SK-N-SH (cell line): ENCODE measurements at regions not wholly inside any gene's neighbourhood (a gene's known extent, or its start where the extent isn't known, plus 50 kb on each side); places are given as distances from the start of the nearest gene placed in this dataset.

Experiments used
- CTCF ChIA-PET: fragments of 300-600, 350-600 bp; formaldehyde crosslinking; extraction: SDS; loops from one replicate; lab custom pipeline; 2021; lab: Yijun Ruan, JAX
- POLR2A ChIA-PET: fragments of 350-600 bp; sonication (Branson Sonifier 250); formaldehyde crosslinking; extraction: SDS; loops from one replicate; lab custom pipeline; 2020; ENCODE audit warnings: antibody characterized with exemption, inconsistent platforms; lab: Yijun Ruan, JAX
- DNase-seq: peaks from one replicate; pipeline ENCODE4 v3.0.0; 2012
- H2AFZ ChIP-seq: fragments of 200-600 bp; sonication (generic); 2 replicates; pipeline ENCODE4 v1.8.1; 2016; ENCODE audit warnings: antibody characterized with exemption, mild to moderate bottlenecking, low read depth
- H3F3A ChIP-seq: fragments of 200-600 bp; sonication (generic); replicated peaks from 2 replicates; pipeline ENCODE3; 2016; ENCODE audit warnings: antibody characterized with exemption, mild to moderate bottlenecking; ENCODE audit not compliant: insufficient read depth
- H3K27ac ChIP-seq, 2 experiments: fragments of 200-500 bp in 1 of 2; fragments of 200-600 bp in 1 of 2; sonication (Bioruptor generic) in 1 of 2; sonication (generic), shearing (Covaris generic) in 1 of 2; 2 replicates each; pipeline versions ENCODE4 v1.5.1 to v1.6.1; 2014 to 2016; ENCODE audit warnings: low read depth in 2 of 2, inconsistent platforms in 1 of 2, low read length in 1 of 2, mild to moderate bottlenecking in 1 of 2, mixed read lengths in 1 of 2
- H3K27me3 ChIP-seq: fragments of 200-600 bp; sonication (generic), shearing (Covaris generic); 2 replicates; pipeline ENCODE4 v1.6.1; 2016; ENCODE audit warnings: mixed run types; ENCODE audit not compliant: insufficient read depth
- H3K36me3 ChIP-seq, 2 experiments: fragments of 200-500 bp in 1 of 2; fragments of 200-600 bp in 1 of 2; sonication (Bioruptor generic) in 1 of 2; sonication (generic) in 1 of 2; replicated peaks in 1 of 2; 2 replicates each; pipeline versions ENCODE3 to v1.5.1; 2014 to 2016; ENCODE audit warnings: low read length in 1 of 2, mild to moderate bottlenecking in 1 of 2; ENCODE audit not compliant: insufficient read depth in 2 of 2, control insufficient read depth in 1 of 2
- H3K4me1 ChIP-seq, 2 experiments: fragments of 200-500 bp in 1 of 2; fragments of 200-600 bp in 1 of 2; sonication (Bioruptor generic) in 1 of 2; sonication (generic), shearing (Covaris generic) in 1 of 2; 2 replicates each; pipeline versions ENCODE4 v1.5.1 to v1.6.1; 2014 to 2016; ENCODE audit warnings: low read depth in 1 of 2, low read length in 1 of 2, mixed run types in 1 of 2; ENCODE audit not compliant: insufficient read depth in 2 of 2, control insufficient read depth in 1 of 2
- H3K4me2 ChIP-seq: fragments of 200-600 bp; sonication (generic), shearing (Covaris generic); 2 replicates; pipeline ENCODE4 v1.6.1; 2017; ENCODE audit warnings: mixed run types
- H3K4me3 ChIP-seq, 2 experiments: fragments of 200-500 bp in 1 of 2; fragments of 200-600 bp in 1 of 2; sonication (Bioruptor generic) in 1 of 2; sonication (generic), shearing (Covaris generic) in 1 of 2; 2 replicates each; pipeline versions ENCODE4 v1.5.1 to v1.8.1; 2014 to 2016; ENCODE audit warnings: low read depth in 2 of 2, inconsistent platforms in 1 of 2, low read length in 1 of 2, mild to moderate bottlenecking in 1 of 2, mixed read lengths in 1 of 2, moderate library complexity in 1 of 2
- H3K79me2 ChIP-seq: fragments of 200-600 bp; sonication (generic); 2 replicates; pipeline ENCODE4 v1.8.1; 2017; ENCODE audit warnings: mild to moderate bottlenecking; ENCODE audit not compliant: insufficient read depth
- H3K9ac ChIP-seq: fragments of 200-600 bp; sonication (generic); 2 replicates; pipeline ENCODE4 v1.6.1; 2017; ENCODE audit warnings: mixed run types
- H3K9me2 ChIP-seq: fragments of 200-600 bp; sonication (generic); 2 replicates; pipeline ENCODE4 v1.6.1; 2017; ENCODE audit warnings: mixed run types
- H3K9me3 ChIP-seq: fragments of 200-600 bp; sonication (generic); 2 replicates; pipeline ENCODE4 v1.6.1; 2017; ENCODE audit warnings: mixed run types, mild to moderate bottlenecking, moderate library complexity
- H4K20me1 ChIP-seq: fragments of 200-600 bp; sonication (generic); 2 replicates; pipeline ENCODE4 v1.6.1; 2017; ENCODE audit warnings: mild to moderate bottlenecking, mixed run types; ENCODE audit not compliant: insufficient read depth
- CHD2 ChIP-seq: fragments of 150-350 bp; IDR thresholded peaks from 2 replicates; pipeline ENCODE4 v1.6.1; 2018; ENCODE audit warnings: low read length; ENCODE audit not compliant: partially characterized antibody
- FOSL2 ChIP-seq: IDR thresholded peaks from 2 replicates; pipeline ENCODE4 v1.4.0; 2012; ENCODE audit warnings: low read depth, mild to moderate bottlenecking, moderate library complexity, borderline replicate concordance
- FOXM1 ChIP-seq: IDR thresholded peaks from 2 replicates; pipeline ENCODE4 v1.4.0; 2012; ENCODE audit warnings: low read depth, mild to moderate bottlenecking
- GABPA ChIP-seq: IDR thresholded peaks from 2 replicates; pipeline ENCODE4 v1.4.0; 2012; ENCODE audit warnings: low read depth, mild to moderate bottlenecking
- GATA2 ChIP-seq: sonication (generic); formaldehyde crosslinking; IDR thresholded peaks from 2 replicates; pipeline ENCODE4 v1.5.0; 2020; ENCODE audit warnings: mild to moderate bottlenecking, missing genetic modification reagents
- MAX ChIP-seq: IDR thresholded peaks from 2 replicates; pipeline ENCODE4 v1.4.0; 2012; ENCODE audit warnings: low read depth
- NRF1 ChIP-seq: IDR thresholded peaks from 2 replicates; pipeline ENCODE4 v1.6.1; 2012; ENCODE audit warnings: low read depth, mild to moderate bottlenecking, low read length
- PBX3 ChIP-seq: IDR thresholded peaks from 2 replicates; pipeline ENCODE4; 2012
- RAD21 ChIP-seq: IDR thresholded peaks from 2 replicates; pipeline ENCODE4 v1.6.1; 2012; ENCODE audit warnings: mild to moderate bottlenecking, low read length
- RCOR1 ChIP-seq: fragments of 150-350 bp; IDR thresholded peaks from 2 replicates; pipeline ENCODE4 v1.6.1; 2017; ENCODE audit warnings: antibody characterized with exemption, low read length
- REST ChIP-seq: IDR thresholded peaks from 2 replicates; pipeline ENCODE4 v1.6.1; 2012; ENCODE audit warnings: mild to moderate bottlenecking, low read depth, low read length, moderate library complexity
- RXRA ChIP-seq: IDR thresholded peaks from 2 replicates; pipeline ENCODE4 v1.4.0; 2012; ENCODE audit warnings: low read depth, mild to moderate bottlenecking, borderline replicate concordance
- SIN3A ChIP-seq: IDR thresholded peaks from 2 replicates; pipeline ENCODE4 v1.6.1; 2012; ENCODE audit warnings: low read depth, mild to moderate bottlenecking, low read length, moderate library complexity, borderline replicate concordance
- SMC3 ChIP-seq: IDR thresholded peaks from 2 replicates; pipeline ENCODE4 v1.6.1; 2012; ENCODE audit warnings: low read depth, low read length, improper control_type of control experiment
- TAF1 ChIP-seq: IDR thresholded peaks from 2 replicates; pipeline ENCODE4 v1.6.1; 2012; ENCODE audit warnings: low read depth, mild to moderate bottlenecking, low read length, moderate library complexity, borderline replicate concordance
- TCF12 ChIP-seq: IDR thresholded peaks from 2 replicates; pipeline ENCODE4 v1.4.0; 2012
- TEAD4 ChIP-seq: IDR thresholded peaks from 2 replicates; pipeline ENCODE4 v1.4.0; 2012; ENCODE audit warnings: mild to moderate bottlenecking, borderline replicate concordance; ENCODE audit not compliant: insufficient read depth
- USF1 ChIP-seq: IDR thresholded peaks from 2 replicates; pipeline ENCODE4 v1.4.0; 2012; ENCODE audit warnings: low read depth, borderline replicate concordance
- USF2 ChIP-seq: fragments of 150-350 bp; IDR thresholded peaks from 2 replicates; pipeline ENCODE4 v1.6.1; 2017; ENCODE audit warnings: antibody characterized with exemption, low read length, low read depth, borderline replicate concordance
- ZBTB33 ChIP-seq: IDR thresholded peaks from 2 replicates; pipeline ENCODE4 v1.4.0; 2012; ENCODE audit warnings: low read depth, borderline replicate concordance
- WGBS: methylation state at CpG from one replicate; pipeline ENCODE4 v1.1.6; 2017; ENCODE audit warnings: low lambda C conversion rate; 5-methylcytosine and 5-hydroxymethylcytosine counted together

GRCh38 chr15:35195649-35196048 is 110.6 kb upstream of the NANOGP8 start (continued):
- TF ChIP-seq FOXM1 (no peak), RXRA (no peak), RAD21 (no peak), USF2 (no peak), TAF1 (no peak), TCF12 (no peak), CHD2 (no peak), REST (no peak), RCOR1 (no peak)

- H2AFZ ChIP-seq: no peak overlapping the region
- H4K20me1 ChIP-seq: no peaks in the 10 kb centered on the region
- H3K36me3 ChIP-seq: no peaks in the 10 kb centered on the region
- DNase-seq: no peak
- ChIA-PET POLR2A (no interaction called here), CTCF (no interaction called here)
- no peaks in the 10 kb centered on the region for H3K79me2 ChIP-seq
- TF ChIP-seq SIN3A (no peak), GABPA (no peak), USF1 (no peak), FOSL2 (no peak), MAX (no peak), NRF1 (no peak), ZBTB33 (no peak), GATA2 (no peak), PBX3 (no peak), SMC3 (no peak), TEAD4 (no peak)
- no peaks in the 10 kb centered on the region for H3K9me2 ChIP-seq
- H3K9me3 ChIP-seq: no peaks in the 10 kb centered on the region
- 54% methylated on average over 1 of the region's 1 CpG for WGBS
- H3K4me1 ChIP-seq: no peaks in the 10 kb centered on the region
- H3K9ac ChIP-seq: no peak overlapping the region
- no peaks in the 10 kb centered on the region for H3K27me3 ChIP-seq
- H3K4me3 ChIP-seq: no peak overlapping the region
- no peak overlapping the region for H3K4me2 ChIP-seq
- H3F3A ChIP-seq: no peaks in the 10 kb centered on the region
- H3K27ac ChIP-seq: no peak overlapping the region
Measured at GRCh38 chr15:35195031-35195430, 109.9 kb upstream of the NANOGP8 start.
